ENCODE measurements at regions not wholly inside any gene's neighbourhood (a gene's known extent, or its start where the extent isn't known, plus 50 kb on each side); places are given as distances from the start of the nearest gene placed in this dataset.
"Not testable (repeated sequence)": the region's sequence is repeated elsewhere in the genome, so short reads cannot be mapped to it uniquely, and the experiment has no call there.

- H3K27me3 ChIP-seq (ENCODE audit: control insufficient read depth in 1 of 2, insufficient read depth in 2 of 2, low read length in 2 of 2), result no peaks in the 10 kb centered on the region
- Mint-ChIP-seq H3K4me3 (no peak overlapping the region), H3K36me3 (ENCODE audit: low read depth) (no peaks in the 10 kb centered on the region), H3K27me3 (no peaks in the 10 kb centered on the region), H3K27ac (no peak overlapping the region), H3K9me3 (peaks cover 8% of the 10 kb centered on the region), H3K4me1 (ENCODE audit: low read depth) (no peaks in the 10 kb centered on the region)
- intact Hi-C loops (cut with DNase I, micrococcal nuclease), result no loop called here
- ChIA-PET POLR2A (no interaction called here), CTCF (no interaction called here)
- no peaks in the 10 kb centered on the region for H3K4me1 ChIP-seq (ENCODE audit: insufficient read depth, low read length)
- TF ChIP-seq CTCF (IDR thresholded peaks at IDR 0.05), result no peak
- ATAC-seq (ENCODE audit: poor library complexity) (no peak), DNase-seq (no peak)
- no peak overlapping the region for H3K27ac ChIP-seq (ENCODE audit: low read depth in 1 of 2, low read length in 2 of 2)
- no peak overlapping the region for H3K4me3 ChIP-seq (ENCODE audit: low read length)
- peaks cover 3 to 6% of the 10 kb centered on the region in 2 experiments for H3K9me3 ChIP-seq (ENCODE audit: control insufficient read depth in 1 of 2, insufficient read depth in 1 of 2, low read length in 2 of 2)
- H3K36me3 ChIP-seq (ENCODE audit: insufficient read depth, low read length), result no peaks in the 10 kb centered on the region
Measured at GRCh38 chr17:53471514-53471913, 351.2 kb upstream of the KIF2B start.

- Mint-ChIP-seq H3K27ac (no peak overlapping the region), H3K4me3 (no peak overlapping the region)
- H3K4me1 ChIP-seq (ENCODE audit: insufficient read depth, low read length), result no peaks in the 10 kb centered on the region
Measured at GRCh38 chr17:53470626-53471025, 352.1 kb upstream of the KIF2B start.

GRCh38 chr17:53466733-53467132 is 356.0 kb upstream of the KIF2B start:
- H3K36me3 ChIP-seq (ENCODE audit: insufficient read depth, low read length), result no peaks in the 10 kb centered on the region
- no peak overlapping the region for H3K4me3 ChIP-seq (ENCODE audit: low read length)
- H3K4me1 Mint-ChIP-seq (ENCODE audit: low read depth), result no peaks in the 10 kb centered on the region
- TF ChIP-seq CTCF (IDR thresholded peaks at IDR 0.05), result no peak
- no peaks in the 10 kb centered on the region for H3K27me3 Mint-ChIP-seq
- H3K36me3 Mint-ChIP-seq (ENCODE audit: low read depth), result no peaks in the 10 kb centered on the region
- ATAC-seq (ENCODE audit: poor library complexity), result no peak
- H3K9me3 ChIP-seq (ENCODE audit: control insufficient read depth in 1 of 2, insufficient read depth in 1 of 2, low read length in 2 of 2), result no peaks in the 10 kb centered on the region
- H3K27me3 ChIP-seq (ENCODE audit: control insufficient read depth in 1 of 2, insufficient read depth in 2 of 2, low read length in 2 of 2), result no peaks in the 10 kb centered on the region
- intact Hi-C loops (cut with DNase I, micrococcal nuclease), result no loop called here
- H3K4me1 ChIP-seq (ENCODE audit: insufficient read depth, low read length), result no peaks in the 10 kb centered on the region
- H3K27ac ChIP-seq (ENCODE audit: low read depth in 1 of 2, low read length in 2 of 2), result no peak overlapping the region
- no peak overlapping the region for H3K27ac Mint-ChIP-seq
- ChIA-PET POLR2A (no interaction called here), CTCF (no interaction called here)
- no peak overlapping the region for H3K4me3 Mint-ChIP-seq
- H3K9me3 Mint-ChIP-seq, result peaks cover 6% of the 10 kb centered on the region
- no peak for DNase-seq

More at GRCh38 chr17:53470626-53471025, 352.1 kb upstream of the KIF2B start:
- H3K27ac ChIP-seq (ENCODE audit: low read depth in 1 of 2, low read length in 2 of 2), result no peak overlapping the region
- no peaks in the 10 kb centered on the region for H3K36me3 ChIP-seq (ENCODE audit: insufficient read depth, low read length)
- ATAC-seq (ENCODE audit: poor library complexity) (no peak), DNase-seq (no peak)
- TF ChIP-seq CTCF (IDR thresholded peaks at IDR 0.05), result no peak
- H3K27me3 Mint-ChIP-seq, result no peaks in the 10 kb centered on the region
- no peaks in the 10 kb centered on the region for H3K4me1 Mint-ChIP-seq (ENCODE audit: low read depth)
- peaks cover 0 to 6% of the 10 kb centered on the region in 2 experiments for H3K9me3 ChIP-seq (ENCODE audit: control insufficient read depth in 1 of 2, insufficient read depth in 1 of 2, low read length in 2 of 2)
- ChIA-PET POLR2A (no interaction called here), CTCF (no interaction called here)
- H3K9me3 Mint-ChIP-seq, result peaks cover 6% of the 10 kb centered on the region
- H3K4me3 ChIP-seq (ENCODE audit: low read length), result no peak overlapping the region
- no peaks in the 10 kb centered on the region for H3K27me3 ChIP-seq (ENCODE audit: control insufficient read depth in 1 of 2, insufficient read depth in 2 of 2, low read length in 2 of 2)
- intact Hi-C loops (cut with DNase I, micrococcal nuclease), result no loop called here
- H3K36me3 Mint-ChIP-seq (ENCODE audit: low read depth), result no peaks in the 10 kb centered on the region

GRCh38 chr17:53464396-53464795 is 358.3 kb upstream of the KIF2B start:
- H3K4me1 Mint-ChIP-seq (ENCODE audit: low read depth); H3K36me3 Mint-ChIP-seq (ENCODE audit: low read depth); H3K27me3 ChIP-seq (ENCODE audit: control insufficient read depth in 1 of 2, insufficient read depth in 2 of 2, low read length in 2 of 2); ATAC-seq (ENCODE audit: poor library complexity); intact Hi-C loops (cut with DNase I, micrococcal nuclease); H3K9me3 Mint-ChIP-seq; H3K4me3 Mint-ChIP-seq; DNase-seq; H3K9me3 ChIP-seq (ENCODE audit: control insufficient read depth in 1 of 2, insufficient read depth in 1 of 2, low read length in 2 of 2); H3K4me1 ChIP-seq (ENCODE audit: insufficient read depth, low read length); H3K4me3 ChIP-seq (ENCODE audit: low read length); H3K36me3 ChIP-seq (ENCODE audit: insufficient read depth, low read length); H3K27me3 Mint-ChIP-seq; CTCF ChIA-PET; H3K27ac ChIP-seq (ENCODE audit: low read depth in 1 of 2, low read length in 2 of 2); H3K27ac Mint-ChIP-seq: not testable (repeated sequence)
- POLR2A ChIA-PET, result interaction anchor here (0.6 kb wide), 1 partner anchor 305 kb away, joined by 3 read pairs; no protein-coding TSS in a partner anchor
